ENCODE measurements at regions not wholly inside any gene's neighbourhood (a gene's known extent, or its start where the extent isn't known, plus 50 kb on each side); places are given as distances from the start of the nearest gene placed in this dataset.
A peak's percentile ranks its signal among the peaks of the same experiment; 100 is the strongest.
"Not testable (repeated sequence)": the region's sequence is repeated elsewhere in the genome, so short reads cannot be mapped to it uniquely, and the experiment has no call there.

GRCh38 chr10:21403256-21404015 is 122.0 kb downstream of the SKIDA1 start:
- DNase-seq, result no peak

GRCh38 chr10:21402606-21403083 is 122.8 kb downstream of the SKIDA1 start:
- no peak for DNase-seq

GRCh38 chr10:21401196-21401595 is 124.3 kb downstream of the SKIDA1 start:
- no peak for DNase-seq

- peak; percentile 24 for DNase-seq
Measured at GRCh38 chr10:21399392-21400035, 126.0 kb downstream of the SKIDA1 start.

- DNase-seq, result no peak
Measured at GRCh38 chr10:21398563-21399231, 126.8 kb downstream of the SKIDA1 start.

GRCh38 chr10:21396889-21397288 is 128.6 kb downstream of the SKIDA1 start:
- no peak for DNase-seq

- DNase-seq, result no peak
Measured at GRCh38 chr10:21393931-21394330, 131.6 kb downstream of the SKIDA1 start.

- no peak for DNase-seq
Measured at GRCh38 chr10:21388589-21388988, 136.9 kb downstream of the SKIDA1 start.

GRCh38 chr10:21387868-21388267 is 137.6 kb downstream of the SKIDA1 start:
- no peak for DNase-seq

GRCh38 chr10:21385996-21386585 is 139.4 kb downstream of the SKIDA1 start:
- DNase-seq, result no peak

- DNase-seq, result no peak
Measured at GRCh38 chr10:21385536-21385935, 139.9 kb downstream of the SKIDA1 start.

- DNase-seq, result no peak
Measured at GRCh38 chr10:21379143-21379542, 146.3 kb downstream of the SKIDA1 start.

GRCh38 chr10:21375274-21375673 is 150.2 kb downstream of the SKIDA1 start:
- DNase-seq, result not testable (repeated sequence)

- DNase-seq, result not testable (repeated sequence)
Measured at GRCh38 chr10:21373881-21374280, 151.6 kb downstream of the SKIDA1 start.

- DNase-seq, result no peak
Measured at GRCh38 chr10:21372651-21373410, 152.7 kb downstream of the SKIDA1 start.

GRCh38 chr10:21369697-21370096 is 155.8 kb downstream of the SKIDA1 start:
- no peak for DNase-seq

- no peak for DNase-seq
Measured at GRCh38 chr10:21368728-21369425, 156.6 kb downstream of the SKIDA1 start.

- DNase-seq, result no peak
Measured at GRCh38 chr10:21368022-21368582, 157.4 kb downstream of the SKIDA1 start.

- not testable (repeated sequence) for DNase-seq
Measured at GRCh38 chr10:21366108-21366507, 159.4 kb downstream of the SKIDA1 start.

- no peak for DNase-seq
Measured at GRCh38 chr10:21364196-21365114, 161.0 kb downstream of the SKIDA1 start.

- no peak for DNase-seq
Measured at GRCh38 chr10:21363731-21364104, 161.8 kb downstream of the SKIDA1 start.

Measured in NCI-H1417 treated with DMSO at 0.1 percent for 48 hours (cell line).